ENCODE measurements at regions not wholly inside any gene's neighbourhood (a gene's known extent, or its start where the extent isn't known, plus 50 kb on each side); places are given as distances from the start of the nearest gene placed in this dataset.
"Not testable (repeated sequence)": the region's sequence is repeated elsewhere in the genome, so short reads cannot be mapped to it uniquely, and the experiment has no call there.

- FAIRE-seq, result no peak
Measured at GRCh38 chr11:8772571-8773519, 90.3 kb downstream of the RPL27A start.

GRCh38 chr11:8773916-8774539, 91.4 kb downstream of the RPL27A start:
- no peak for FAIRE-seq

GRCh38 chr11:8774916-8775315, 92.3 kb downstream of the RPL27A start:
- not testable (repeated sequence) for FAIRE-seq

GRCh38 chr11:8775332-8775731, 92.7 kb downstream of the RPL27A start:
- no peak for FAIRE-seq

- FAIRE-seq, result no peak
Measured at GRCh38 chr11:8775734-8776133, 93.1 kb downstream of the RPL27A start.

GRCh38 chr11:8776209-8776608, 93.6 kb downstream of the RPL27A start:
- FAIRE-seq, result no peak

GRCh38 chr11:8777907-8778767, 95.5 kb downstream of the RPL27A start:
- FAIRE-seq, result no peak

GRCh38 chr11:8779107-8779506, 96.5 kb downstream of the RPL27A start:
- FAIRE-seq, result no peak

- no peak for FAIRE-seq
Measured at GRCh38 chr11:8779732-8780131, 97.1 kb downstream of the RPL27A start.

GRCh38 chr11:8784954-8785353, 102.4 kb downstream of the RPL27A start:
- no peak for FAIRE-seq

GRCh38 chr11:8785457-8785856, 102.9 kb downstream of the RPL27A start:
- FAIRE-seq, result no peak

GRCh38 chr11:8785998-8786397, 103.4 kb downstream of the RPL27A start:
- FAIRE-seq, result no peak

- FAIRE-seq, result no peak
Measured at GRCh38 chr11:8786933-8787332, 104.3 kb downstream of the RPL27A start.

GRCh38 chr11:8787372-8787771, 104.8 kb downstream of the RPL27A start:
- no peak for FAIRE-seq

GRCh38 chr11:8788616-8789015, 106.0 kb downstream of the RPL27A start:
- FAIRE-seq, result no peak

- FAIRE-seq, result no peak
Measured at GRCh38 chr11:8789864-8790263, 107.3 kb downstream of the RPL27A start.

- FAIRE-seq, result no peak
Measured at GRCh38 chr11:8790968-8791367, 108.4 kb downstream of the RPL27A start.

GRCh38 chr11:8792710-8793109, 110.1 kb downstream of the RPL27A start:
- no peak for FAIRE-seq

- no peak for FAIRE-seq
Measured at GRCh38 chr11:8793114-8793777, 110.7 kb downstream of the RPL27A start.

GRCh38 chr11:8794126-8794525, 111.5 kb downstream of the RPL27A start:
- no peak for FAIRE-seq

- no peak for FAIRE-seq
Measured at GRCh38 chr11:8794677-8795103, 112.1 kb downstream of the RPL27A start.

GRCh38 chr11:8796941-8797340, 114.0 kb upstream of the AKIP1 start:
- no peak for FAIRE-seq

GRCh38 chr11:8799273-8799672, 111.7 kb upstream of the AKIP1 start:
- FAIRE-seq, result no peak
